ENCODE measurements at regions not wholly inside any gene's neighbourhood (a gene's known extent, or its start where the extent isn't known, plus 50 kb on each side); places are given as distances from the start of the nearest gene placed in this dataset.

- TF ChIP-seq EP300 (IDR thresholded peaks at IDR 0.05; ENCODE audit: borderline replicate concordance), result no peak
- TF ChIP-seq REST (IDR thresholded peaks at IDR 0.05; ENCODE audit: low read depth), result no peak
- no peak for TF ChIP-seq USF1 (IDR thresholded peaks at IDR 0.05)
- no peak for TF ChIP-seq YY1 (IDR thresholded peaks at IDR 0.05; ENCODE audit: low read depth)
- TF ChIP-seq TCF12 (IDR thresholded peaks at IDR 0.05; ENCODE audit: low read depth), result no peak
- TF ChIP-seq MAX (IDR thresholded peaks at IDR 0.05), result no peak
- TF ChIP-seq TAF1 (IDR thresholded peaks at IDR 0.05; ENCODE audit: low read depth), result no peak
- no peak for TF ChIP-seq NFIC (IDR thresholded peaks at IDR 0.05)
- no peak for TF ChIP-seq FOXM1 (IDR thresholded peaks at IDR 0.05; ENCODE audit: borderline replicate concordance, low read depth)
Measured at GRCh38 chr11:122331079-122331478, 215.1 kb upstream of the BLID start.
